PFSK-1 (cell line): ENCODE measurements at regions not wholly inside any gene's neighbourhood (a gene's known extent, or its start where the extent isn't known, plus 50 kb on each side); places are given as distances from the start of the nearest gene placed in this dataset.

Experiments
- POLR2AphosphoS5 ChIP-seq: IDR thresholded peaks from 2 replicates; pipeline ENCODE4 v1.6.1; 2012; ENCODE audit warnings: low read depth, mild to moderate bottlenecking, control low read depth, low read length, moderate library complexity
- SIN3A ChIP-seq: IDR thresholded peaks from 2 replicates; pipeline ENCODE4 v1.6.1; 2012; ENCODE audit warnings: mild to moderate bottlenecking, low read length, moderate library complexity, borderline replicate concordance; ENCODE audit not compliant: insufficient read depth
- TAF1 ChIP-seq: IDR thresholded peaks from 2 replicates; pipeline ENCODE4 v1.6.1; 2012; ENCODE audit warnings: low read length, control low read depth, borderline replicate concordance; ENCODE audit not compliant: insufficient read depth
- TF ChIP-seq, protein P1 (sequence below), 2 experiments: IDR thresholded peaks; 2 replicates each; pipeline versions ENCODE4 v1.6.1 to v1.8.0; 2011 to 2012; ENCODE audit warnings: low read depth in 2 of 2, low read length in 2 of 2, control low read depth in 1 of 2, inconsistent platforms in 1 of 2, mild to moderate bottlenecking in 1 of 2, moderate library complexity in 1 of 2; ENCODE audit not compliant: insufficient read depth in 1 of 2

DNA sequence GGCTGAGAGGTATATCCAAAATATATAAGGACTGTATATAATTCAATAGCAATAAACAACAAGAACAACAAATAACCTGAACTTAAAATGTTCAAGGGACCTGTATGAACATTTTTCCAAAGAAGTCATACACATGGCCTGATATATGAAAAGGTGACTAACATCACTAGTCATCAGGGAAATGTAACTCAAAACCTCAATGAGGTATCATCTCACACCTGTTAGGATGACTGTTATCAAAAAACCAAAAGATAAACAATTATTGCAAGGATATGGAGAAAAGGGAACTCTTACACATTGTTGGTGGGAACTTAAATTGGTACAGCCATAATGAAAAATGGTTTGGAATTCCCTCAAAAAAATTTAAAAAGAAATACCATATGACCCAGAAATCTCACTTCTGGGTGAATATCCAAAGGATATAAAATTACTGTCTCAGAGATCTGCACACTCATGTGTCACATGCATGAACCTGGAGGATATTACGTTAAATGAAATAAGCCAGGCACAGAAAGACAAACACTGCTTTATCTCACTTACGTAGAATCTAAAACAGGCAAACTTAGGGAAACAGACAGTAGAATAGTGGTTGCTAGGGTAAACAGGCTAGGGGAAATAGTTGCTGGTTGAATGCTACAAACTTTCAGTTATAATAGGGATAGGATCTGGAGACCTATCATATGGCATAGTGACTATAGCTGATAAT lies 334.5 kb upstream of the MMADHC start:
- no peak for TF ChIP-seq TAF1
- TF ChIP-seq, protein P1, sequence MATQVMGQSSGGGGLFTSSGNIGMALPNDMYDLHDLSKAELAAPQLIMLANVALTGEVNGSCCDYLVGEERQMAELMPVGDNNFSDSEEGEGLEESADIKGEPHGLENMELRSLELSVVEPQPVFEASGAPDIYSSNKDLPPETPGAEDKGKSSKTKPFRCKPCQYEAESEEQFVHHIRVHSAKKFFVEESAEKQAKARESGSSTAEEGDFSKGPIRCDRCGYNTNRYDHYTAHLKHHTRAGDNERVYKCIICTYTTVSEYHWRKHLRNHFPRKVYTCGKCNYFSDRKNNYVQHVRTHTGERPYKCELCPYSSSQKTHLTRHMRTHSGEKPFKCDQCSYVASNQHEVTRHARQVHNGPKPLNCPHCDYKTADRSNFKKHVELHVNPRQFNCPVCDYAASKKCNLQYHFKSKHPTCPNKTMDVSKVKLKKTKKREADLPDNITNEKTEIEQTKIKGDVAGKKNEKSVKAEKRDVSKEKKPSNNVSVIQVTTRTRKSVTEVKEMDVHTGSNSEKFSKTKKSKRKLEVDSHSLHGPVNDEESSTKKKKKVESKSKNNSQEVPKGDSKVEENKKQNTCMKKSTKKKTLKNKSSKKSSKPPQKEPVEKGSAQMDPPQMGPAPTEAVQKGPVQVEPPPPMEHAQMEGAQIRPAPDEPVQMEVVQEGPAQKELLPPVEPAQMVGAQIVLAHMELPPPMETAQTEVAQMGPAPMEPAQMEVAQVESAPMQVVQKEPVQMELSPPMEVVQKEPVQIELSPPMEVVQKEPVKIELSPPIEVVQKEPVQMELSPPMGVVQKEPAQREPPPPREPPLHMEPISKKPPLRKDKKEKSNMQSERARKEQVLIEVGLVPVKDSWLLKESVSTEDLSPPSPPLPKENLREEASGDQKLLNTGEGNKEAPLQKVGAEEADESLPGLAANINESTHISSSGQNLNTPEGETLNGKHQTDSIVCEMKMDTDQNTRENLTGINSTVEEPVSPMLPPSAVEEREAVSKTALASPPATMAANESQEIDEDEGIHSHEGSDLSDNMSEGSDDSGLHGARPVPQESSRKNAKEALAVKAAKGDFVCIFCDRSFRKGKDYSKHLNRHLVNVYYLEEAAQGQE (IDR thresholded peaks at IDR 0.05; ENCODE audit: insufficient read depth in 1 of 2, low read depth in 2 of 2, low read length in 2 of 2), result no peak
- no peak for TF ChIP-seq POLR2AphosphoS5
- no peak for TF ChIP-seq SIN3A
